Inflammatory macrophage (primary cell): ENCODE measurements at regions not wholly inside any gene's neighbourhood (a gene's known extent, or its start where the extent isn't known, plus 50 kb on each side); places are given as distances from the start of the nearest gene placed in this dataset.
A peak's percentile ranks its signal among the peaks of the same experiment; 100 is the strongest.

Experiments
- DNase-seq, 2 donors: peaks; one replicate each; pipeline ENCODE4 v3.0.0-alpha.2; 2020 to 2022

DNA sequence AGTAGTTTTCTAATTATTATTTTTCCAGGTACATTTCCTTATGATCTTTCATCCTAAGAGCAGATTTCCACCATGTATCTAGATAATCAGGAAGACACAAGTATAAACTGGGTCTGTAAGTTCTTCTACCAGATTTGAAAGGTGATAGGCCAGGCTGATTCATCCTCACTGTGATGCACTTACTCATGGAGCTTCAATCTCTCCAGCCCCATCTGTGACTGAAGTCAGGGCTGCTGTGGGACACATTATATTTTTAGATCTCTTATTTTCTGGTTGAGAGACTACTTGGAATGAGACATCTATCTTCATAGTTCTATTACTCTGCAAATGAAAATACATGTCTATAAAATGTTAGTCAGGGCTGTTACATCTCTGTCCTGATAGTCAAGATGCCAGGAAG, 85.5 kb upstream of the SLC25A13 start:
- no peak for DNase-seq

DNA sequence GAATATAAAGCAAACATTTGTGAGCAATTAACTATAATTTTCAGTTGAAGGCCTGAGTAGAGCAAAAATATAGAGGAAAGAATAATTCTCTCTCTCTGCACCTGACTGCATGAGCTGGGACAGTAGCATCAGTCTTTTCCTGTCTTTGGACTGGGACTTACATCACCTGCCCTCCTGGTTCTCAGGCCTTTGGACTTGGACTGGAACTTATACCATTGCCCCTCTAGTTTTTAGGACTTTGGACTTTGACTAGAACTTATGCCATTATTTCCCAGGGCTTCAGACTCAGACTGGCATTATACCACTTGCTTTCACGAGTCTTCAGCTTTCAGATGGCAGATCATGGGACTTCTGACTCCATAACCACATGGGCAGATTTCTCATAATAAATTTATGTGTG, 81.0 kb upstream of the SLC25A13 start:
- no peak for DNase-seq

DNA sequence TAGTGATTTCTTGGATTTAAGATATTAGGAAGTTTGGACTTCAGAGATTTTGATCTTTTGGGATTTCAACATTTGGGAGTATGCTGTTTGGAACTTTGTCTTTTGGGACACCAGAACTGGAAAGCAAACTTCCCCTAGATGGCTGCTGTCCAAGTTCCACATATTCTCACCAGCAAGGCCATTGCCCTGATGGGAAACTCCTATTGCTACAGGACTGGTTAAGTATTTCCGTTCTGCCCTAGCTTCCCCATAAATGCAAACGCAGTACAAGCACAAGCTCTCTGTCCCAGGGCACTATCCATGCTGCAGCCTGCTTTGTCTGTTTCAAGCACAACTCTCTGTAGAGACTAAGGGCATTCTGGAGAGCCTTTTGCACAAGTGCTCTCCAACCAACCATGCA, 79.3 kb upstream of the SLC25A13 start:
- DNase-seq = peak in 1 of 2 donors; percentile 17

DNA sequence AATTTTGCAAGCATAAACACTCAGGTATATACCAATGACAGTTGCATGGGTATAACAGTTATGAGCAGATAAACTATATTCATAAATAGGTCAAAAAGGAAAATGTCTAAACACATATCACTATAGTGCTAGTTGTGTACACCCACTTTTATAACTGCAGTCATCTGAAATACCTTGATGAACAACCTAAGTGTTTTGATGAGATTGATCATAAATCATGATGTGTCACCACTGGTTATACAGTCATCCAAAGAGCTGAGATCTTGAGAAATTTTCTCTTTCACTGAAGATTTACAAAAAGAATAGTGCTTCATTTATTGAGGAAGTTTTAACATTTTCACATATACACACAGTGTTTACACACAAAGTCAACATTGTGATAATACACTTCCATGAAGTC, 78.6 kb upstream of the SLC25A13 start:
- no peak for DNase-seq

DNA sequence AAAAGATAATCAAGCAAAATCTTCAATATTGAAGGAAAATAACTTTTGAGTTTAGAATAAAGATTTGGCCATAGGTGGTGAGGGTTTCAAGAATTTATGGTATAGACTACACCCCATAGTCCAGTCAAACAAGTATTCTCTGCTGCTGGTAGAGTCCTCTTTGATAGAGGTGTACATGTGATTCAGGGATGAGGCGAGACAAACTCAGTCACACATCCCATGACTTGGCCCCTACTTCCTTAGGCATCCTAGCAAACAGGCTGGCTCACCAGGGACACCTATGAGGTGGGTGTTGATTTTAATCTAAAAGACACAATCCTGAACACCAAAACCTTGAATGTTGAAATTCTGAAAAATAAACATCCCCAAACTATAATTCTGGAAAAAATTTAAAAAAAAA, 78.1 kb upstream of the SLC25A13 start:
- DNase-seq = no peak

DNA sequence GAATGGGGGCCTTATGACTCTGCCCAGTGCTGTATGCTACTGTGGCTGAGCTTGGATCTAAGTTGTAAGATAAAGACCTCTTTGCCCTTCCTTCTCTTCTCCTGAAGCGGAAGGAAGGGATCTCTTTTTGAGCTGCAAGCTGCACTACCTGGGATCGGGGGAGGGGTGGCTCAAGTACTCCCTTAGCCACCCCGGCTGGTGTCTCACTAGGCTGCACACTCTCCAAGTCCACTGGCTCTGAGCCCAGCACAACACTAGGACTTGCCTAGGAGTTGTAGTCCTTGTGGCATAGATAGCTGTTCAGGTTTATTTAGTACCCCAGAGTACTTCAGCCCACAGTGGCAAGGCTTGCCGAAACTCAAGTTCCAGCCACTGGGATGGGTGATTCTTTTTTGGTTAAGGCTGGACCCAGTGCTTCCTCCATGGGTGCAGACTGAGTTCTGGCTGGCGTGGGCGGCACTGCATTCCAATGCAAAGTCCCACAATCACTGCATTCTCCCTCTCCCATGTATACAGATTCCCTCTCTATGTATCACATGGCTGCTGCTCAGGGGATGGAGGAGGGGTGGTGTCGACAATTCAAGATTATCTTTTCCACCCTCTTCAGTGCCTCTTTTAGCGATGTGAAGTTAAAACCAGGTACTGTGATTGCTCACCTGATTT, 76.2 kb upstream of the SLC25A13 start:
- DNase-seq = no peak

DNA sequence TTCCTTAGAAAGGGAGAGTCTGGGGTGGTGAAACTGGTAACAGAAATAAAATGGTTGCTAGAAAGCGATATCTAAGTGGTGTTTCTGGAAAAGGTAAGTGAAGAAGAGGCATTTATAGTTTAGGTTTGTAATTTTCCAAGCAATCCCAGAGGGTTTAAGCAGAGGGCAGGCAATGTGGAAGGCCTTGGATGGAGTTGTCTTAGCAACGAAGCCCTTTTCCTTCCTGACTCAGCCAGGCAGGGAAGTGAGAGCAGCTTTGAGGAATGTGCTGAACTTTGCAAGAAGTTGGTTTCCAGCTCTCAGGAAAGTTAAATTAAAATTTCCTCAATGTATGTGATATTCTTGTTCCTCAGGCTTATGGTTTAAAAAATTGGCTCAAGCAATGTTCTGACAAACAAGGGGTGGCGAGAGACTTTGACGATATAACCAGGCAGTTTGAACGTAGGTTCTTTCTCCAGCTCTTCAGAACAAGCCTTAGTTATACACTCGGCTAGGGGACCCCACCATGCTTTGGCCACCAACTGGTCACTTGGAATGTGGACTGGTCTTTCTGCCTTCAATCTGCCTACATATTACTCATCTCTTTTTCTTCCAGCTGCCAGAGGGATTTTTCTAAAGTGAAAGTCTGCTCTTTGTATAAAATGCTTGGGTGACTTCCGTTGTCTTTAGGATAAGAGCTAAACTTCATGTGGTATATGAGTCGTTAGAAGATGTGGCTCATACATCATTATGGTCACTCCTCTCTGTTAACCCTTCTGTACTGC, 66.9 kb upstream of the SLC25A13 start:
- DNase-seq = no peak

GRCh38 chr7:96388166-96388565, 66.3 kb upstream of the SLC25A13 start:
- no peak for DNase-seq

GRCh38 chr7:96380111-96380512, 58.2 kb upstream of the SLC25A13 start:
- DNase-seq = no peak

DNA sequence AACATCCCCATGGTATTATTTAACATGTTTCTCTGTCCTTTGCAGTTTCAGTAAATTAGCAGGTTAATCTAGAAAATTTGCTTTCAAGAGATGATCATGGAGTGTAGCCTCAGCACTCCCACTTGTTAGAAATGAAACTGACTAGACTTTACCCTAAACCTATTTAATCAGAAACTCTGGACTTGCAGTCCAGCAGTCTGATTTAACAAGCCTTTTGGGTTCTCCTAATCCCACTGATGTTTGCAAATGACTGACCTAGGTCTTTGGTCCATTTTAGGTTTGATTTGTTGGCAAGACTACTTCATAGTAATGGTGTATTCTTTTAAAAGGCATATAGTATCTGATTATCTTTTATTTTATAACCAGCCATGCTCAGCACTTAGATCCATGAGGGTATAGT, 55.5 kb upstream of the SLC25A13 start:
- DNase-seq = no peak
